ENCODE measurements at regions not wholly inside any gene's neighbourhood (a gene's known extent, or its start where the extent isn't known, plus 50 kb on each side); places are given as distances from the start of the nearest gene placed in this dataset.
A peak's percentile ranks its signal among the peaks of the same experiment; 100 is the strongest.

- no peak overlapping the region for H3K27ac ChIP-seq
- 21 to 23% methylated on average over 4 of the region's 4 CpGs for WGBS, 2 donors
- no peak overlapping the region for H3K4me3 ChIP-seq
- no peaks in the 10 kb centered on the region for H3K36me3 ChIP-seq
- peaks cover 0 to 3% (median 0%) of the 10 kb centered on the region in 4 donors for H3K4me1 ChIP-seq
- no peak for TF ChIP-seq POLR2A (IDR thresholded peaks at IDR 0.05)
- TF ChIP-seq, protein P1, sequence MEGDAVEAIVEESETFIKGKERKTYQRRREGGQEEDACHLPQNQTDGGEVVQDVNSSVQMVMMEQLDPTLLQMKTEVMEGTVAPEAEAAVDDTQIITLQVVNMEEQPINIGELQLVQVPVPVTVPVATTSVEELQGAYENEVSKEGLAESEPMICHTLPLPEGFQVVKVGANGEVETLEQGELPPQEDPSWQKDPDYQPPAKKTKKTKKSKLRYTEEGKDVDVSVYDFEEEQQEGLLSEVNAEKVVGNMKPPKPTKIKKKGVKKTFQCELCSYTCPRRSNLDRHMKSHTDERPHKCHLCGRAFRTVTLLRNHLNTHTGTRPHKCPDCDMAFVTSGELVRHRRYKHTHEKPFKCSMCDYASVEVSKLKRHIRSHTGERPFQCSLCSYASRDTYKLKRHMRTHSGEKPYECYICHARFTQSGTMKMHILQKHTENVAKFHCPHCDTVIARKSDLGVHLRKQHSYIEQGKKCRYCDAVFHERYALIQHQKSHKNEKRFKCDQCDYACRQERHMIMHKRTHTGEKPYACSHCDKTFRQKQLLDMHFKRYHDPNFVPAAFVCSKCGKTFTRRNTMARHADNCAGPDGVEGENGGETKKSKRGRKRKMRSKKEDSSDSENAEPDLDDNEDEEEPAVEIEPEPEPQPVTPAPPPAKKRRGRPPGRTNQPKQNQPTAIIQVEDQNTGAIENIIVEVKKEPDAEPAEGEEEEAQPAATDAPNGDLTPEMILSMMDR (IDR thresholded peaks at IDR 0.05) = no peak
- no peak for TF ChIP-seq EP300 (IDR thresholded peaks at IDR 0.05)
- H3K27me3 ChIP-seq = no peaks in the 10 kb centered on the region
- H3K9me3 ChIP-seq = no peaks in the 10 kb centered on the region
- DNase-seq (ENCODE audit: low spot score in 2 of 2) = no peak
Measured at GRCh38 chr2:39487398-39488250, 50.5 kb upstream of the MAP4K3 start.

- Histone ChIP-seq H3K27me3 (no peaks in the 10 kb centered on the region), H3K4me1 (peaks cover 0 to under 1% (median 0%) of the 10 kb centered on the region in 4 donors), H3K9me3 (no peaks in the 10 kb centered on the region), H3K36me3 (no peaks in the 10 kb centered on the region), H3K27ac (no peak overlapping the region), H3K4me3 (no peak overlapping the region)
- TF ChIP-seq, protein P1 (IDR thresholded peaks at IDR 0.05) = no peak
- TF ChIP-seq EP300 (IDR thresholded peaks at IDR 0.05) (no peak), POLR2A (IDR thresholded peaks at IDR 0.05) (no peak)
- 81 to 85% methylated on average over 4 of the region's 4 CpGs for WGBS, 2 donors
- no peak for DNase-seq (ENCODE audit: low spot score in 2 of 2)
Measured at GRCh38 chr2:39488450-39488849, 51.4 kb upstream of the MAP4K3 start.

DNA sequence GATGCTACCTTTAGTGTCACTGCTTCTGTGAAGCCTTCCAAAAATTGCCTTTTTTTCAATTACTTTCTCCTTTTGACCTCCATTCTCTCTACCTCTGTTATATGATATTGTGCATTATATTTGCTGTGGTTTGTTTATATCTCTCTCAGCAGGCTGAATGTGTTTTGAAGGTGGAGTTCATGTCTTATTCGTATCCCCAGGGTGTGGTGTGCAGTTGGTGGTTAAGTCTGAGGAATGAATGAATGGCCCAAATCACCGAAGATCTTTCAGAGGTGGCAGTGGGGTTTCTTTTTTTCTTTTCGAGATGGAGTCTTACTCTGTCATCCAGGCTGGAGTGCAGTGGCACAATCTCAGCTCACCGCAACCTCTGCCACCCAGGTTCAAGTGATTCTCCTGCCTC is 53.5 kb upstream of the MAP4K3 start:
- WGBS, 2 donors = 94 to 95% methylated on average over 4 of the region's 4 CpGs
- H3K36me3 ChIP-seq = no peaks in the 10 kb centered on the region
- no peaks in the 10 kb centered on the region for H3K9me3 ChIP-seq
- TF ChIP-seq EP300 (IDR thresholded peaks at IDR 0.05) = no peak
- no peak for DNase-seq (ENCODE audit: low spot score in 2 of 2)
- H3K27me3 ChIP-seq = no peaks in the 10 kb centered on the region
- no peak overlapping the region for H3K4me3 ChIP-seq
- H3K4me1 ChIP-seq = peaks cover 0 to 9% (median 0%) of the 10 kb centered on the region in 4 donors
- H3K27ac ChIP-seq = no peak overlapping the region

GRCh38 chr2:39491653-39492052 is 54.6 kb upstream of the MAP4K3 start:
- no peak for DNase-seq (ENCODE audit: low spot score in 2 of 2)
- no peak overlapping the region for H3K4me3 ChIP-seq
- no peaks in the 10 kb centered on the region for H3K27me3 ChIP-seq
- H3K9me3 ChIP-seq = no peaks in the 10 kb centered on the region
- H3K4me1 ChIP-seq = peaks cover 0 to 9% (median 0%) of the 10 kb centered on the region in 4 donors
- H3K27ac ChIP-seq = peak overlapping the region in 1 of 4 donors; percentile 67
- no peak for TF ChIP-seq POLR2A (IDR thresholded peaks at IDR 0.05)
- TF ChIP-seq EP300 (IDR thresholded peaks at IDR 0.05) = no peak
- TF ChIP-seq, protein P1 (IDR thresholded peaks at IDR 0.05) = no peak
- no peaks in the 10 kb centered on the region for H3K36me3 ChIP-seq
- 90 to 92% methylated on average over 4 of the region's 4 CpGs for WGBS, 2 donors

GRCh38 chr2:39492095-39492590 is 55.1 kb upstream of the MAP4K3 start:
- 40 to 57% methylated on average over 3 of the region's 3 CpGs for WGBS, 2 donors
- Histone ChIP-seq H3K36me3 (no peaks in the 10 kb centered on the region), H3K27ac (peak overlapping the region in 2 of 4 donors; percentile 21 to 63), H3K4me1 (peaks cover 0 to 9% (median 0%) of the 10 kb centered on the region in 4 donors), H3K4me3 (no peak overlapping the region), H3K9me3 (no peaks in the 10 kb centered on the region), H3K27me3 (no peaks in the 10 kb centered on the region)
- TF ChIP-seq EP300 (IDR thresholded peaks at IDR 0.05) (peak; percentile 48 to 59), POLR2A (IDR thresholded peaks at IDR 0.05) (no peak)
- TF ChIP-seq, protein P1 (IDR thresholded peaks at IDR 0.05) = no peak
- DNase-seq (ENCODE audit: low spot score in 2 of 2) = no peak
